Astrocyte (in vitro differentiated cells and primary cell): ENCODE measurements at regions not wholly inside any gene's neighbourhood (a gene's known extent, or its start where the extent isn't known, plus 50 kb on each side); places are given as distances from the start of the nearest gene placed in this dataset.

Source experiments
- DNase-seq: peaks from one replicate; pipeline ENCODE4 v3.0.0-alpha.2; 2010; ENCODE audit warnings: low read depth
- FAIRE-seq: peaks from 2 replicates; lab custom pipeline; 2011; peaks lifted over from hg19 to GRCh38; lab: Jason Lieb, UNC
- H2AFZ ChIP-seq: 2 replicates; pipeline ENCODE4 v1.6.0; 2012; ENCODE audit warnings: low read depth, low read length, inconsistent platforms
- H3K27ac ChIP-seq: 2 replicates; pipeline ENCODE4 v1.5.1; 2011; ENCODE audit warnings: low read depth, low read length, inconsistent platforms
- H3K27me3 ChIP-seq: 2 replicates; pipeline ENCODE4 v1.6.0; 2011; ENCODE audit warnings: low read length, inconsistent platforms; ENCODE audit not compliant: insufficient read depth
- H3K36me3 ChIP-seq: 2 replicates; pipeline ENCODE4 v1.5.1; 2011; ENCODE audit warnings: low read length, inconsistent platforms; ENCODE audit not compliant: insufficient read depth
- H3K4me1 ChIP-seq: 2 replicates; pipeline ENCODE4 v1.5.1; 2011; ENCODE audit warnings: low read length, inconsistent platforms; ENCODE audit not compliant: insufficient read depth
- H3K4me2 ChIP-seq: 2 replicates; pipeline ENCODE4 v1.6.0; 2012; ENCODE audit warnings: low read length, inconsistent platforms
- H3K4me3 ChIP-seq: 2 replicates; pipeline ENCODE4 v1.5.1; 2011; ENCODE audit warnings: low read depth, mild to moderate bottlenecking, low read length, inconsistent platforms; ENCODE audit not compliant: insufficient read depth
- H3K79me2 ChIP-seq: 2 replicates; pipeline ENCODE4 v1.6.0; 2012; ENCODE audit warnings: mild to moderate bottlenecking, low read length, inconsistent platforms; ENCODE audit not compliant: insufficient read depth
- H3K9ac ChIP-seq: 2 replicates; pipeline ENCODE4 v1.6.0; 2012; ENCODE audit warnings: mild to moderate bottlenecking, low read length, inconsistent platforms
- H3K9me3 ChIP-seq: 2 replicates; pipeline ENCODE4 v1.5.1; 2012; ENCODE audit warnings: low read depth, mild to moderate bottlenecking, low read length, inconsistent platforms; ENCODE audit not compliant: insufficient read depth
- H4K20me1 ChIP-seq: 2 replicates; pipeline ENCODE4 v1.6.0; 2012; ENCODE audit warnings: low read length, inconsistent platforms; ENCODE audit not compliant: insufficient read depth
- H3K27ac Mint-ChIP-seq: one replicate; pipeline ENCODE4 v1.8.0; 2021; ENCODE audit warnings: mild to moderate bottlenecking, mixed read lengths; ENCODE audit not compliant: unreplicated experiment
- H3K27me3 Mint-ChIP-seq: one replicate; pipeline ENCODE4 v1.8.0; 2021; ENCODE audit warnings: low read depth, mixed read lengths; ENCODE audit not compliant: unreplicated experiment
- H3K36me3 Mint-ChIP-seq: one replicate; pipeline ENCODE4 v1.8.0; 2021; ENCODE audit warnings: low read depth, mixed read lengths; ENCODE audit not compliant: unreplicated experiment
- H3K4me1 Mint-ChIP-seq: one replicate; pipeline ENCODE4 v1.8.0; 2021; ENCODE audit warnings: low read depth, mixed read lengths; ENCODE audit not compliant: unreplicated experiment
- H3K4me3 Mint-ChIP-seq: one replicate; pipeline ENCODE4 v1.8.0; 2021; ENCODE audit warnings: mild to moderate bottlenecking, moderate library complexity, mixed read lengths; ENCODE audit not compliant: unreplicated experiment
- H3K9me3 Mint-ChIP-seq: one replicate; pipeline ENCODE4 v1.8.0; 2021; ENCODE audit warnings: mild to moderate bottlenecking, mixed read lengths; ENCODE audit not compliant: unreplicated experiment
- EZH2 ChIP-seq: IDR thresholded peaks from 2 replicates; pipeline ENCODE4 v1.6.1; 2012; ENCODE audit warnings: mild to moderate bottlenecking, low read length, inconsistent platforms; ENCODE audit not compliant: insufficient read depth
- TF ChIP-seq, protein P1 (sequence below): IDR thresholded peaks from 2 replicates; pipeline ENCODE4 v1.5.1; 2011; ENCODE audit warnings: low read depth, mild to moderate bottlenecking, inconsistent platforms, low read length, moderate library complexity; ENCODE audit not compliant: insufficient read depth

DNA sequence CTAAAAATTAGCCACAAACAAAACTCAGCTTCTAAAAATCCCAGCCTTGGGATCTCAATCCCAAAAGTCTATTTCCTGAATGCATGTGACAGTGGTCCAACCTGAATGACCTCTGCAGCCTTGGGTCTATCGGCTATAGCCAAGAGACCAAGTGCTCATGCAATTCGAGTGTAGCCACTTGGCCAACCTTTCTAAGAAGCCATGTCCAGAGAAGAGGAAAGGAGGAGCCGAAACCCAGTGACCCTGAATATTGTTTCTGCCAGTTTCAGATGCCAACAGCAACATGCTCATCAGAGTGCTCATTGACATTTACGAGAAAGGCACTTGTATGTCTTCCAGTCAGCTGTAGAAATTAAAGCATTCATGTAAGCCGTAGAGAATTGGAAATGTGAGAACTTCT is 1231.9 kb downstream of the NLGN4Y start:
- Mint-ChIP-seq H3K27me3 (no peaks in the 10 kb centered on the region), H3K4me1 (no peaks in the 10 kb centered on the region), H3K36me3 (no peaks in the 10 kb centered on the region), H3K9me3 (no peaks in the 10 kb centered on the region), H3K4me3 (no peak overlapping the region), H3K27ac (no peak overlapping the region)
- Histone ChIP-seq H3K9me3 (no peaks in the 10 kb centered on the region), H4K20me1 (no peaks in the 10 kb centered on the region), H3K4me3 (no peak overlapping the region), H3K4me1 (no peaks in the 10 kb centered on the region), H3K36me3 (no peaks in the 10 kb centered on the region), H3K27ac (no peak overlapping the region), H3K9ac (no peak overlapping the region), H3K27me3 (no peaks in the 10 kb centered on the region), H3K79me2 (no peaks in the 10 kb centered on the region), H2AFZ (no peak overlapping the region), H3K4me2 (no peak overlapping the region)
- TF ChIP-seq, protein P1, sequence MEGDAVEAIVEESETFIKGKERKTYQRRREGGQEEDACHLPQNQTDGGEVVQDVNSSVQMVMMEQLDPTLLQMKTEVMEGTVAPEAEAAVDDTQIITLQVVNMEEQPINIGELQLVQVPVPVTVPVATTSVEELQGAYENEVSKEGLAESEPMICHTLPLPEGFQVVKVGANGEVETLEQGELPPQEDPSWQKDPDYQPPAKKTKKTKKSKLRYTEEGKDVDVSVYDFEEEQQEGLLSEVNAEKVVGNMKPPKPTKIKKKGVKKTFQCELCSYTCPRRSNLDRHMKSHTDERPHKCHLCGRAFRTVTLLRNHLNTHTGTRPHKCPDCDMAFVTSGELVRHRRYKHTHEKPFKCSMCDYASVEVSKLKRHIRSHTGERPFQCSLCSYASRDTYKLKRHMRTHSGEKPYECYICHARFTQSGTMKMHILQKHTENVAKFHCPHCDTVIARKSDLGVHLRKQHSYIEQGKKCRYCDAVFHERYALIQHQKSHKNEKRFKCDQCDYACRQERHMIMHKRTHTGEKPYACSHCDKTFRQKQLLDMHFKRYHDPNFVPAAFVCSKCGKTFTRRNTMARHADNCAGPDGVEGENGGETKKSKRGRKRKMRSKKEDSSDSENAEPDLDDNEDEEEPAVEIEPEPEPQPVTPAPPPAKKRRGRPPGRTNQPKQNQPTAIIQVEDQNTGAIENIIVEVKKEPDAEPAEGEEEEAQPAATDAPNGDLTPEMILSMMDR = no peak
- TF ChIP-seq EZH2 = no peak
- no peak for FAIRE-seq
- DNase-seq = no peak

DNA sequence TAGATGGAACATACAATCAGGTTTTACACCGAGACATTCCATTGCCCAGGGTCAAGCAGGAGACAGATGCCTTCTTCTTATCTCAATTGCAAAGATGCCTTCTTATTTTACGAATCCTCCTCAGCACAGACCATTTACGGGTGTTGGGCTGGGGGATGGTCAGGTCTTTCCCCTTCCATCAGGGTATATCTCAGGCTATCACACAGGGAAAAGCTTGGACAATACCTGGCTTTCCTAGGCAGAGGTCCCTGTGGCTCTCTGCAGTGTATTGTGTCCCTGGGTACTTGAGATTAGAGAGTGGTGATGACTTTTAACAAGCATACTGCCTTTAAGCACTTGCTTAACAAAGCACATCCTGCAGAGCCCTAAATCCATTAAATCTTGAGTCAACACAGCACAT is 1249.2 kb downstream of the NLGN4Y start:
- Mint-ChIP-seq H3K4me3 (no peak overlapping the region), H3K9me3 (no peaks in the 10 kb centered on the region), H3K27ac (no peak overlapping the region), H3K27me3 (no peaks in the 10 kb centered on the region), H3K36me3 (no peaks in the 10 kb centered on the region), H3K4me1 (no peaks in the 10 kb centered on the region)
- Histone ChIP-seq H3K9me3 (no peaks in the 10 kb centered on the region), H3K9ac (no peak overlapping the region), H3K4me3 (no peak overlapping the region), H3K36me3 (no peaks in the 10 kb centered on the region), H3K27me3 (no peaks in the 10 kb centered on the region), H2AFZ (no peak overlapping the region), H4K20me1 (no peaks in the 10 kb centered on the region), H3K27ac (no peak overlapping the region), H3K79me2 (no peaks in the 10 kb centered on the region), H3K4me1 (no peaks in the 10 kb centered on the region), H3K4me2 (no peak overlapping the region)
- no peak for TF ChIP-seq EZH2
- TF ChIP-seq, protein P1 = no peak
- DNase-seq (no peak), FAIRE-seq (no peak)

DNA sequence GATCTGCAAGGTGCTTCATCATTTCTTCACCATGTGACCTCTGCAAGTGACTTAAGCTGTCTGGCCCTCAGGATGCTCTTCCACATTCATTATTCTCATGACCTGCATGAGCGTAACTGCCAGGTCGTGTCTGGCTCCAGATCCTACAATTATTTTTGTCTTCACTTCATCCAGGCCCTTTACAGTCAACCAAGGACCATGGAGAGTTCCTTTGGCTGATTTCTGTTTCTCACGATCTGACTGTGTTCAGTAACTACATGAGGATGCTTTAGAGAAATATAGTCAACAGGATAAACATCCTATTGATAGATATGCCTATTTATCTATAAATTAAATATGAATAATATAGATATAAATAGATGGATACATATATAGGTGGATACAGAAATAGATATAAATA is 1251.6 kb downstream of the NLGN4Y start:
- no peak overlapping the region for H2AFZ ChIP-seq
- no peaks in the 10 kb centered on the region for H3K27me3 Mint-ChIP-seq
- H3K9me3 Mint-ChIP-seq = no peaks in the 10 kb centered on the region
- no peak for DNase-seq
- no peaks in the 10 kb centered on the region for H3K9me3 ChIP-seq
- FAIRE-seq = no peak
- H3K36me3 Mint-ChIP-seq = no peaks in the 10 kb centered on the region
- no peak for TF ChIP-seq EZH2
- TF ChIP-seq, protein P1 = no peak
- no peaks in the 10 kb centered on the region for H3K4me1 Mint-ChIP-seq
- no peaks in the 10 kb centered on the region for H3K36me3 ChIP-seq
- no peak overlapping the region for H3K9ac ChIP-seq
- H3K4me1 ChIP-seq = no peaks in the 10 kb centered on the region
- H3K27ac ChIP-seq = no peak overlapping the region
- H3K4me3 ChIP-seq = no peak overlapping the region
- H3K27me3 ChIP-seq = no peaks in the 10 kb centered on the region
- H3K4me2 ChIP-seq = no peak overlapping the region
- H3K27ac Mint-ChIP-seq = no peak overlapping the region
- H3K4me3 Mint-ChIP-seq = no peak overlapping the region
- H3K79me2 ChIP-seq = no peaks in the 10 kb centered on the region
- no peaks in the 10 kb centered on the region for H4K20me1 ChIP-seq
